ENCODE measurements at regions not wholly inside any gene's neighbourhood (a gene's known extent, or its start where the extent isn't known, plus 50 kb on each side); places are given as distances from the start of the nearest gene placed in this dataset.

- Histone ChIP-seq H3K27me3 (ENCODE audit: insufficient read depth in 3 of 3, low read length in 2 of 3) (peaks cover 0 to 29% (median 4%) of the 10 kb centered on the region in 3 donors), H3K36me3 (ENCODE audit: insufficient read depth in 1 of 2, low read depth in 1 of 2) (no peaks in the 10 kb centered on the region), H3K27ac (no peak overlapping the region), H3K4me1 (no peaks in the 10 kb centered on the region), H3K4me3 (no peak overlapping the region), H3K9me3 (no peaks in the 10 kb centered on the region)
- no peak for ATAC-seq
- intact Hi-C loops (cut with DNase I), result no loop called here
- no peak for TF ChIP-seq CTCF (IDR thresholded peaks at IDR 0.05)
- no peak for DNase-seq
- 79 to 84% (median 80%) methylated on average over 8 of the region's 8 CpGs for WGBS, 3 donors
These were observed 195.2 kb downstream of the UQCRFS1 start for GRCh38 chr19:29017788-29018187.

GRCh38 chr19:29016926-29017760 lies 195.8 kb downstream of the UQCRFS1 start:
- Histone ChIP-seq H3K27me3 (ENCODE audit: insufficient read depth in 3 of 3, low read length in 2 of 3) (peaks cover 0 to 29% (median 4%) of the 10 kb centered on the region in 3 donors), H3K27ac (no peak overlapping the region), H3K36me3 (ENCODE audit: insufficient read depth in 1 of 2, low read depth in 1 of 2) (no peaks in the 10 kb centered on the region), H3K9me3 (no peaks in the 10 kb centered on the region), H3K4me1 (no peaks in the 10 kb centered on the region), H3K4me3 (no peak overlapping the region)
- DNase-seq (no peak), ATAC-seq (no peak)
- WGBS, 3 donors, result 51 to 54% (median 52%) methylated on average over 11 of the region's 11 CpGs
- TF ChIP-seq CTCF (IDR thresholded peaks at IDR 0.05), result no peak
- intact Hi-C loops (cut with DNase I), result no loop called here

GRCh38 chr19:29016353-29016752 lies 196.6 kb downstream of the UQCRFS1 start:
- Histone ChIP-seq H3K4me3 (no peak overlapping the region), H3K9me3 (no peaks in the 10 kb centered on the region), H3K27ac (no peak overlapping the region), H3K36me3 (ENCODE audit: insufficient read depth in 1 of 2, low read depth in 1 of 2) (no peaks in the 10 kb centered on the region), H3K27me3 (ENCODE audit: insufficient read depth in 3 of 3, low read length in 2 of 3) (peaks cover 0 to 29% (median 4%) of the 10 kb centered on the region in 3 donors), H3K4me1 (no peaks in the 10 kb centered on the region)
- intact Hi-C loops (cut with DNase I), result no loop called here
- TF ChIP-seq CTCF (IDR thresholded peaks at IDR 0.05), result no peak
- WGBS, 3 donors, result 76 to 80% (median 79%) methylated on average over 2 of the region's 2 CpGs
- no peak for DNase-seq
- no peak for ATAC-seq

GRCh38 chr19:29015569-29015968 lies 197.4 kb downstream of the UQCRFS1 start:
- peaks cover 0 to 27% (median 4%) of the 10 kb centered on the region in 3 donors for H3K27me3 ChIP-seq (ENCODE audit: insufficient read depth in 3 of 3, low read length in 2 of 3)
- H3K4me3 ChIP-seq, result no peak overlapping the region
- ATAC-seq (no peak), DNase-seq (no peak)
- intact Hi-C loops (cut with DNase I), result no loop called here
- H3K36me3 ChIP-seq (ENCODE audit: insufficient read depth in 1 of 2, low read depth in 1 of 2), result no peaks in the 10 kb centered on the region
- no peak overlapping the region for H3K27ac ChIP-seq
- H3K4me1 ChIP-seq, result no peaks in the 10 kb centered on the region
- TF ChIP-seq CTCF (IDR thresholded peaks at IDR 0.05), result no peak
- H3K9me3 ChIP-seq, result no peaks in the 10 kb centered on the region

Measured in psoas muscle (tissue), 7 donors.